Peyer's patch (tissue), 4 donors: ENCODE measurements at regions not wholly inside any gene's neighbourhood (a gene's known extent, or its start where the extent isn't known, plus 50 kb on each side); places are given as distances from the start of the nearest gene placed in this dataset.

Experiments
- DNase-seq, 3 donors: peaks; one replicate each; pipeline ENCODE4 v3.0.0-alpha.2; 2017 to 2019
- H3K27ac ChIP-seq, 4 donors: fragments of 200-600 bp; sonication (generic); one replicate each; pipeline ENCODE4 v1.5.1; 2016 to 2019
- H3K27me3 ChIP-seq, 2 donors: fragments of 200-600 bp; sonication (generic); one replicate each; pipeline ENCODE4 v1.5.1; 2019
- H3K36me3 ChIP-seq, 3 donors: fragments of 200-600 bp; sonication (generic); one replicate each; pipeline ENCODE4 v1.5.1; 2016 to 2019
- H3K4me1 ChIP-seq, 4 donors: fragments of 200-600 bp; sonication (generic); one replicate each; pipeline ENCODE4 v1.5.1; 2016 to 2019
- H3K4me3 ChIP-seq, 4 donors: fragments of 200-600 bp; sonication (generic); 1 replicate in 3 of 4; 2 replicates in 1 of 4; pipeline ENCODE4 v1.5.1; 2016 to 2019; ENCODE audit warnings: mild to moderate bottlenecking in 1 of 4
- H3K9me3 ChIP-seq, 4 donors: fragments of 200-600 bp; sonication (generic); one replicate each; pipeline ENCODE4 v1.5.1; 2016 to 2019; ENCODE audit warnings: mild to moderate bottlenecking in 1 of 4
- POLR2A ChIP-seq, 2 donors: fragments of 450-650 bp; IDR thresholded peaks; one replicate each; pipeline ENCODE4 v1.5.1; 2017; ENCODE audit warnings: antibody characterized with exemption in 2 of 2, mild to moderate bottlenecking in 2 of 2, moderate library complexity in 2 of 2
- TF ChIP-seq, protein P1 (sequence below), 6 experiments: fragments of 450-650 bp in 4 of 6; fragments of 200-600 bp in 2 of 6; sonication (generic) in 1 of 6; IDR thresholded peaks; one replicate each; pipeline ENCODE4 v1.5.1; 2017 to 2019; ENCODE audit warnings: antibody characterized with exemption in 6 of 6, mild to moderate bottlenecking in 3 of 6, moderate library complexity in 1 of 6

DNA sequence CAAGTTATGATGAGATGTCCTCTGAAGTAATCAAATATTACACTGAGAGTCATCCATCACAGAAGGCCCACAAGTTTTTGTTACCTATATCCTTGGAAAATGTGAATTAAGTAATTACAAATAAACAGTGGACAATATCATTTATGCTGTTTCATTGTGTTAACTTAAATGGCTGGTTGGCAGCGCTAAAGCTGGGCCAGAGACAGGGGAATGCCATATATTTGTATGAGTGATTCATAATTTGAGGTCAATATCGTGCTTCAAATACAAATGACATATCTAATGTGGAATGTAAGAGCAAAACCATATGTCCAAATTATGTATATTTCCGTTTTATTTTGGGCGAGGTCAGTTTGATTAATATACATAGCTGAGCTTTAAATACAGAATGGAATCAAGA, 1556.2 kb downstream of the SLITRK5 start:
- Histone ChIP-seq H3K9me3 (no peaks in the 10 kb centered on the region), H3K27me3 (no peaks in the 10 kb centered on the region), H3K4me1 (no peaks in the 10 kb centered on the region), H3K36me3 (no peaks in the 10 kb centered on the region), H3K4me3 (no peak overlapping the region), H3K27ac (no peak overlapping the region)
- TF ChIP-seq, protein P1, sequence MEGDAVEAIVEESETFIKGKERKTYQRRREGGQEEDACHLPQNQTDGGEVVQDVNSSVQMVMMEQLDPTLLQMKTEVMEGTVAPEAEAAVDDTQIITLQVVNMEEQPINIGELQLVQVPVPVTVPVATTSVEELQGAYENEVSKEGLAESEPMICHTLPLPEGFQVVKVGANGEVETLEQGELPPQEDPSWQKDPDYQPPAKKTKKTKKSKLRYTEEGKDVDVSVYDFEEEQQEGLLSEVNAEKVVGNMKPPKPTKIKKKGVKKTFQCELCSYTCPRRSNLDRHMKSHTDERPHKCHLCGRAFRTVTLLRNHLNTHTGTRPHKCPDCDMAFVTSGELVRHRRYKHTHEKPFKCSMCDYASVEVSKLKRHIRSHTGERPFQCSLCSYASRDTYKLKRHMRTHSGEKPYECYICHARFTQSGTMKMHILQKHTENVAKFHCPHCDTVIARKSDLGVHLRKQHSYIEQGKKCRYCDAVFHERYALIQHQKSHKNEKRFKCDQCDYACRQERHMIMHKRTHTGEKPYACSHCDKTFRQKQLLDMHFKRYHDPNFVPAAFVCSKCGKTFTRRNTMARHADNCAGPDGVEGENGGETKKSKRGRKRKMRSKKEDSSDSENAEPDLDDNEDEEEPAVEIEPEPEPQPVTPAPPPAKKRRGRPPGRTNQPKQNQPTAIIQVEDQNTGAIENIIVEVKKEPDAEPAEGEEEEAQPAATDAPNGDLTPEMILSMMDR (IDR thresholded peaks at IDR 0.05): no peak
- TF ChIP-seq POLR2A (IDR thresholded peaks at IDR 0.05): no peak
- no peak for DNase-seq

DNA sequence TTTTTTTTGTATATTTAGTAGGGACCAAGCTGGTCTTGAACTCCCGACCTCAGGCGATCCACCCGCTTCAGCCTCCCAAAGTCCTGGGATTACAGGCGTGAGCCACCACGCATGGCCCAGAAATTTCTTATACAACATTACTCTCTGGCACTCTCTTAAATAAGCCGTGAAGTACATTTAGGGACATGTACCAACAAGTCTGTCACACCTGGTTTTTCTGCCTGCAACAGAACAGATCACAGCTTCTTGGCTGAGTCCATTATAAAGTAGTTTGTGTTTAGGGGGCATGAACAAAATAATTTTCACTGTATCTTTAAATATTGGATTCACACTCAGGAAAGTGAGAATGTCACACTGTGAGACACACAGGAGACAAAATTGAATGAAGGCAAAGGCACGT, 1567.3 kb downstream of the SLITRK5 start:
- no peaks in the 10 kb centered on the region for H3K4me1 ChIP-seq
- no peaks in the 10 kb centered on the region for H3K9me3 ChIP-seq
- no peak for TF ChIP-seq POLR2A (IDR thresholded peaks at IDR 0.05)
- TF ChIP-seq, protein P1 (IDR thresholded peaks at IDR 0.05): no peak
- H3K27me3 ChIP-seq: no peaks in the 10 kb centered on the region
- no peak overlapping the region for H3K4me3 ChIP-seq
- H3K27ac ChIP-seq: no peak overlapping the region
- DNase-seq: no peak
- H3K36me3 ChIP-seq: no peaks in the 10 kb centered on the region

DNA sequence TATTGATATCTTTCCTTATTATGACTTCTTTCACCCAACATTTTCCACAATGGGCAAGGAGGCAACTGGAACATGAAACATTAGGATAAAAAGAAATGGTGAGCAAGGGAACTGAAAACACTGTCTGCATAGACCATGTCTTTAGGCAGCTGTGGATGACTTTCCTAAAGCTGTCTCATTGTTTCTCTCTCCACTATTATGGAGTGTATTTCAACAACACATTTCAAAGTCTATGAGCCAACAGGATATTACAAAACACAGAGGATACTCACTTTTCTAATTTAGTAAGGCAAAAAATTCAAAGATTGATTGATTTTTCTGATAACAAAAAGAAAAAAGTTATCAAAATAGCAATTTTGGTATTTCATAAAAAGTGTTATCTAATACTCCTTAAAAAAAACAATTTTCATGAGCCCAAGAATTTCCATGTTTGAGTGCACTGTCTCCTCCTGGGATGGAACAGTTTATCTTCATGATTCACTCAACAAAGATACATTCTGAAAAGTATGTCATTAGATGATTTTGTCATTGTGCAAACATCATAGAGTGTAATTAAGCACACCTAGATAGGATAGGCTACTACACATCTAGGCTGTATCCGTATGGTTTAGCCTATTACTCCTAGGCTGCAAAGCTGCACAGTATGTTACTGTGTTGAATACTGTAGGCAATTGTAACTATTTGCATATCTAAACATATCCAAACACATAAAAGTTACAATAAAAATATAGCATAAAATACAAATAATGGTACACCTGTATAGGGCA, 1568.4 kb downstream of the SLITRK5 start:
- Histone ChIP-seq H3K4me3 (no peak overlapping the region), H3K36me3 (no peaks in the 10 kb centered on the region), H3K9me3 (no peaks in the 10 kb centered on the region), H3K27ac (no peak overlapping the region), H3K4me1 (no peaks in the 10 kb centered on the region), H3K27me3 (no peaks in the 10 kb centered on the region)
- DNase-seq: no peak
- TF ChIP-seq, protein P1 (IDR thresholded peaks at IDR 0.05): no peak
- no peak for TF ChIP-seq POLR2A (IDR thresholded peaks at IDR 0.05)

DNA sequence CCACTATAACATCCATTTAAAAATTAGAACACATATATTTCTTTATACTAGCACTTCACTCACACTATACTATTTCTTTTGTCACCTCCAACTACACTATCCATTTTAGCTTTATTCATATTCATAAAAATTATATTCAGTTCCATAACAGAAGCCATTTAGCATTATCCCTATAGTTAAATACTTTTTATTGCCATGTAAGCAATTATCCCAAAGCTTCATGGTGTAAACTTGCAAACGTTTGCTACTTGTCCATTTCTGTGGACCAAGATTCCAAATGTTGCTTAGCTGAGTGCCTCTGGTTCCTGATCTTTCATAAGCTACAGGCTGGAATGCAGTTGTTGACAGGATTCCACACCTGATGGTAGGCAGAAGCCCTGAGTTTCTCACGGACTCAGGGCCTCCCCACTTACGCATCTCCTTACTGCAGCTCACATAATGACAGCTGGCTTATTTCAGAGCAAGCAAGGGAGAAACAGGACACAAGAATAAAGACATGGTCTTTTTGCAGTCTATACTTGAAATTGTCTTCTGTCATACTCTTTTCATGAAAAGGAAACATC, 1584.8 kb downstream of the SLITRK5 start:
- H3K9me3 ChIP-seq: peaks cover 0 to 4% (median 0%) of the 10 kb centered on the region in 4 donors
- TF ChIP-seq, protein P1 (IDR thresholded peaks at IDR 0.05): no peak
- no peak for TF ChIP-seq POLR2A (IDR thresholded peaks at IDR 0.05)
- no peaks in the 10 kb centered on the region for H3K36me3 ChIP-seq
- H3K27ac ChIP-seq: no peak overlapping the region
- DNase-seq: no peak
- no peak overlapping the region for H3K4me3 ChIP-seq
- H3K4me1 ChIP-seq: no peaks in the 10 kb centered on the region
- H3K27me3 ChIP-seq: no peaks in the 10 kb centered on the region

DNA sequence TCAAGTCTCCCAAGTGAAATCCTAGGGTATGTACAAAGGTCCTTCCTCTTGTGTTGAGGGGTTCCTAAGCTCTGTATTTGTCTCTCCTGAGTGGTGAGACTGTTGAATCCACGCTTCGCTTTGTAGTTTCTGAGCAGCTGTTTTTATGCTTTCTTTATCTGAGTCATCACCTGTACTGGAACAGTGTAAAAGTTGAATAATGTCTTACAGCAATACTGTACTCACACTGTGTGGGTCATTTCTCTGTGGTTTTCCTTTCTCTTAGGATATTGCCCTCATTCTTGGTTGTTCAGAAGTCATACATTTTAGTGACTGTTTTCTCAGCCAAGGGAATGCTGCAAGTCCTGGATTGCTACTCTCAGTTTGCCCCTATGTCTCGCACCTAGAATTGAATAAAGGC, 1596.6 kb downstream of the SLITRK5 start:
- TF ChIP-seq, protein P1 (IDR thresholded peaks at IDR 0.05): no peak
- TF ChIP-seq POLR2A (IDR thresholded peaks at IDR 0.05): no peak

More for the DNA sequence above, 1596.6 kb downstream of the SLITRK5 start:
- H3K9me3 ChIP-seq: no peaks in the 10 kb centered on the region
- H3K36me3 ChIP-seq: no peaks in the 10 kb centered on the region
- H3K4me1 ChIP-seq: no peaks in the 10 kb centered on the region
- no peak for DNase-seq
- H3K27ac ChIP-seq: no peak overlapping the region
- H3K27me3 ChIP-seq: no peaks in the 10 kb centered on the region
- H3K4me3 ChIP-seq: no peak overlapping the region
